GM10248 (cell line): ENCODE measurements at regions not wholly inside any gene's neighbourhood (a gene's known extent, or its start where the extent isn't known, plus 50 kb on each side); places are given as distances from the start of the nearest gene placed in this dataset.

Source experiments
- CTCF ChIA-PET: fragments of 300-600 bp; sonication (Branson Sonifier 250); formaldehyde crosslinking; extraction: SDS; loops from one replicate; lab custom pipeline; 2021; ENCODE audit warnings: antibody characterized with exemption; lab: Yijun Ruan, JAX
- POLR2A ChIA-PET: fragments of 350-650 bp; sonication (Branson Sonifier 250); formaldehyde crosslinking; extraction: SDS; loops from one replicate; lab custom pipeline; 2020; ENCODE audit warnings: antibody characterized with exemption; lab: Yijun Ruan, JAX
- DNase-seq: peaks from one replicate; pipeline ENCODE4 v3.0.0; 2012; ENCODE audit errors: extremely low spot score
- CTCF ChIP-seq: IDR thresholded peaks from 2 replicates; pipeline ENCODE4 v1.5.1; 2012; ENCODE audit warnings: mild to moderate bottlenecking, low read depth; ENCODE audit errors: extremely low read depth, missing control alignments, control extremely low read depth

DNA sequence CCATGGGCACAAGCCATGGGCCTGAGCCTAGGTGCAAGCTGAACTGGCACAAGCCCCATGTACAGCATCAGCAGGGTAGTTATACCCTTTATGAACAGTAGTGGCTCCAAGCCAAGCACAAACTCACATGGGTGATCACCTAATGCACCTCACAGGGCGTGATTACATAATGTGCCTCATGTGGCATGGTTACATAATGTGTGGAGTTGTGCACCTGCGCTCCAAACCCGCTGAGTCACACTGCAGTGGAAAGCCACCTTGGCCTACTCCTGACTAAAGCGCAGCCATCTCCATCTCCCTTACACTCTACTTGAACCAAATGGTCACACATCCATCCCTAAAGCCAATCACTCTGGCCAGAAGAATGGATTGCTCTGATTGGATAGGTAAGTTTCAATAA lies 279.7 kb downstream of the MBD2 start:
- CTCF ChIA-PET = interaction anchor here (1.6 kb wide), 1 partner anchor 23 kb away, joined by 3 read pairs; no protein-coding TSS in a partner anchor
- POLR2A ChIA-PET = no interaction called here
- no peak for DNase-seq
- TF ChIP-seq CTCF = no peak

DNA sequence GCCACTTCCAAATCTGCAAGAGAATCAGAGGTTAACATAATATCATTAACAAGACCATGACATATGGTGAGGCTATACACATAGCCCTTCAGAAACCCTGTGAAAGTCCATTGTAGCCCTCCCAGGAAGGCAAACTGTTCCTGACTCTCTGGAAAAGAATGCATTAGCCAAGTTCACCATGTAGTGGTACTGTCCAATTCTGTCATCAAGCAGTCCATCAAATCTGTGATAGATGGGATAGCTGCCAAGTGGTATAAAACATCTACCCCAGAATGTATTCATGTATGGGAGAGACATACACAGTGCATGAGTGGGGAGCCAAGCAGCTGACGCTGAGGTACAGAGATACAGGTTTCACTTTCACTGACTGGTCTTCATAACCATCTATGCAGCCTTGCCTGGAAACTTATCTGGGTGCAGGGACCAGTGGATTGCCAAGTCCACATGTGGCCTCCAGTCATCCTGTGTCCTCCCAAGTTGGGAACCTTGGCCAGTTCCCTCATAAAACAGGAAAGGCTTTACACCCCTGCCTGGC lies 281.1 kb downstream of the MBD2 start:
- TF ChIP-seq CTCF = no peak
- ChIA-PET POLR2A (no interaction called here), CTCF (no interaction called here)
- no peak for DNase-seq

DNA sequence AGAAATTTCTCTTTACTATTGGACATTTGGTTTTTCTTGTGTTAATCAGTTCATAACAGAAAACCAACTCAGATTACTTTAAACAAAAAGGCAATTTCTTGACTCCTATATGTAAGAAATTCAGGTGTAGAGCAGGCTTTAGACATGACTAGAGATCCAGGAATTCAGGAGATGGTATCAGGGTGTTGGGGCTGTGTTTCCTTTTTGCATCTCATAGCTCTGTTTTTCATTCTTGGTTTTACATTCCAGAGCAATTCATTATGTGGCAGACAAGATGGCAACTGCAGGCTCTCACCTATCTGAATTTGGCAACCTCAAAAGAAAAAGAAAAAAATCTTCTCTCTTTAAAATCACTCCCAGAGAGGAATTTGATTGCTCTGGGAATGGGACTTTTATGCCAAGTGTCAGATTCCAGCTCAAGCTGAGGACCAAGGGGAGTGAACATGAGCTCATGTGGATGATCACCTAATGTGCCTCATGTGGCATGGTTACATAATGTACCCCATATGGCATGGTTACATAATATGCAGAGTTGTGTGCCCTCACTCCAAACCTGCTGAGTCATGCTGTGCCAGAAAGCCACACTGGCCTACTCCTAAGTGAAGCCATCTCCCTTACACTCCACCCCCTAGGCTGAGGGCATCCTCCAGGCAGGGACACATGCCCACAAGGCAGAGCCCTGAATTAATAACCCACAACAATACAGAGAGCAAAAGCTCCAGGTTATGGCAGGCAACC lies 282.7 kb downstream of the MBD2 start:
- no peak for TF ChIP-seq CTCF
- no peak for DNase-seq
- ChIA-PET POLR2A (no interaction called here), CTCF (interaction anchor here (1.5 kb wide), 1 partner anchor 9 kb away, joined by 4 read pairs; no protein-coding TSS in a partner anchor)

GRCh38 chr18:53937037-53937436 lies 287.4 kb downstream of the MBD2 start:
- no peak for DNase-seq
- CTCF ChIA-PET = no interaction called here
- POLR2A ChIA-PET = no interaction called here
- no peak for TF ChIP-seq CTCF

DNA sequence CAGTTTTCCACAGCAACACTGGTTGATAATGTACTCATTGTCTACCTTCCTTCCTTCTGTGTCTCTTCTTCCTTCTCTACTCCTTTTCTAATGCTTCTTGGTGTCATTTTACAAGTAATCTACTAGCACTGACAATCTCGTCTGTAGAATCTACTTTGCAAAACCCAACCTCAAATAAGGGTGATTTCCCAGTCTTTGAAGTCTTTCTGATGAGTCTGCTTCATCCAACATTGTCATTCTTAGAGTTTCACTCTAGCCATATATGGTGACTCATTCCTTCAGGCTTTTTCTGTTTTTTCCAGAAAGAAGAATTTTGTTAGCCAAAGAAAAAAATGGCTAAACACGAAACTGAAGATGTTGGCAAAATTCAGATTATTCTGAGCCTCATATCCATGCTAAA lies 288.7 kb downstream of the MBD2 start:
- no peak for TF ChIP-seq CTCF
- CTCF ChIA-PET = no interaction called here
- POLR2A ChIA-PET = no interaction called here
- DNase-seq = no peak

- POLR2A ChIA-PET = no interaction called here
- no peak for TF ChIP-seq CTCF
- CTCF ChIA-PET = no interaction called here
- DNase-seq = no peak
These were observed 289.1 kb downstream of the MBD2 start for GRCh38 chr18:53935399-53935798.
